Motor neuron (in vitro differentiated cells): ENCODE measurements at regions not wholly inside any gene's neighbourhood (a gene's known extent, or its start where the extent isn't known, plus 50 kb on each side); places are given as distances from the start of the nearest gene placed in this dataset.

ENCODE experiments used
- ATAC-seq, 8 experiments: fragments of 200-7000 bp; cut with Tn5 transposase; replicated peaks in 6 of 8; 2 replicates each; pipeline ENCODE4 v1.8.0; 2021; ENCODE audit warnings: mild to moderate bottlenecking in 8 of 8, moderate library complexity in 8 of 8
- H3K27ac ChIP-seq, 2 donors: fragments of 250-450 bp; sonication (Bioruptor Pico); 2 replicates each; pipeline ENCODE4 v1.9.0; 2021; ENCODE audit warnings: antibody characterized with exemption in 2 of 2, mild to moderate bottlenecking in 2 of 2, moderate library complexity in 1 of 2
- H3K4me1 ChIP-seq, 2 donors: fragments of 250-450 bp; sonication (Bioruptor Pico); replicated peaks in 1 of 2; 2 replicates each; pipeline ENCODE4 v1.6.1; 2021; ENCODE audit warnings: antibody characterized with exemption in 2 of 2, mild to moderate bottlenecking in 2 of 2, moderate library complexity in 1 of 2
- H3K4me3 ChIP-seq, 5 donors: fragments of 250-450 bp; sonication (Bioruptor Pico); 2 replicates each; pipeline ENCODE4 v1.9.0; 2021; ENCODE audit warnings: antibody characterized with exemption in 5 of 5, mild to moderate bottlenecking in 5 of 5, moderate library complexity in 4 of 5
- WGBS, 10 experiments: fragments of 450-650 bp; shearing (Covaris generic); methylation state at CpG; one replicate each; pipeline ENCODE4 v1.0.0; 2022; 5-methylcytosine and 5-hydroxymethylcytosine counted together
- in situ Hi-C, 9 experiments: fragments of 400-800 bp; cut with MboI; loops; one replicate each; pipeline ENCODE4 v1.15.0; 2021; ENCODE audit warnings: low sequenced_read_pairs in 9 of 9, low pct_unique_long_range_greater_than_20kb in 2 of 9; ENCODE audit not compliant: unreplicated experiment in 9 of 9

DNA sequence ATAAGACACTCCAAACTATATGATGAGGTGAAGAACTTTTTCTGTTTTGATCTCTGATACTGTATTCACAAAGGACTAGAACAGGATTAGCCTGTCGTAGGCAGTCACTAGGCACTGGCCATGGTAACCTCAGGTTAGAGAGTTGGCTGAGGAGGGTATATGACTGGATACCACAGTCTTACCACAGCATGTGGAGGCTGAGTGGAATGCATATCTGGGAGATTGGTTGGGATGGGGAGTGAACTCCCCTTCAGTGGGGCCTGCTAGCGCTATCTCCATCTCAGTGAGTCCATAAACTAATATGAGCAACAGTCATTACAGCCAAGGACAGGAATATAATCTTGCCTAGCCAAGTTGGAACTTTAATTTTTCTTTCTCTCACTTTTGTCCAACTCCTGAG lies 339.1 kb downstream of the SPATA31D1 start:
- H3K4me1 ChIP-seq, result peaks cover 8 to 11% of the 10 kb centered on the region in 2 donors
- H3K4me3 ChIP-seq, result no peak overlapping the region
- no peak for ATAC-seq
- 40 to 93% (median 82%) methylated on average over 1 to 2 of the region's 2 CpGs; no CpG with 5 or more reads in 4 of the 10 experiments for WGBS, 10 experiments
- in situ Hi-C loops, result no loop called here
- no peak overlapping the region for H3K27ac ChIP-seq

DNA sequence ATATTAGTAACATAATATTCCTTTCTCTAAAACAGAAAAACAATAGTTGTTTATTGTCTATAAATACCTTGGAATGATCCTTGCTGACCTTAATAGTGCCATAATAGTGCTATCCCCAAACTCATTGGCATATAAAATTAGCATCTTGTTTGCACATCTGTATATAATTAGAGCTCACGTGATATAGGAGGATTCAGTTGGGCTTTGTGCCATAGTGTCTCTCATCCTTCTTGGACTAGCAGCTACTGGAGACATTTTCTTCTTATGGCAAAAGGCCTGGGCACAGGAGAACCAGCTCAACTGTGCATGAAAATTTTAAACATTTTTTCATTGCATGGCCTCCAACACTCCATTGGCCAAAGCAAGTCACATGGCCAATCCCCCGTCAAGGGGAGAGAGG lies 342.5 kb downstream of the SPATA31D1 start:
- peak in 1 of 8 experiments; percentile 50 for ATAC-seq
- Histone ChIP-seq H3K4me3 (no peak overlapping the region), H3K4me1 (peaks cover 8 to 11% of the 10 kb centered on the region in 2 donors), H3K27ac (no peak overlapping the region)
- in situ Hi-C loops, result no loop called here
- WGBS, 10 experiments, result 50 to 100% (median 89%) methylated on average over 1 to 2 of the region's 2 CpGs; no CpG with 5 or more reads in 3 of the 10 experiments

DNA sequence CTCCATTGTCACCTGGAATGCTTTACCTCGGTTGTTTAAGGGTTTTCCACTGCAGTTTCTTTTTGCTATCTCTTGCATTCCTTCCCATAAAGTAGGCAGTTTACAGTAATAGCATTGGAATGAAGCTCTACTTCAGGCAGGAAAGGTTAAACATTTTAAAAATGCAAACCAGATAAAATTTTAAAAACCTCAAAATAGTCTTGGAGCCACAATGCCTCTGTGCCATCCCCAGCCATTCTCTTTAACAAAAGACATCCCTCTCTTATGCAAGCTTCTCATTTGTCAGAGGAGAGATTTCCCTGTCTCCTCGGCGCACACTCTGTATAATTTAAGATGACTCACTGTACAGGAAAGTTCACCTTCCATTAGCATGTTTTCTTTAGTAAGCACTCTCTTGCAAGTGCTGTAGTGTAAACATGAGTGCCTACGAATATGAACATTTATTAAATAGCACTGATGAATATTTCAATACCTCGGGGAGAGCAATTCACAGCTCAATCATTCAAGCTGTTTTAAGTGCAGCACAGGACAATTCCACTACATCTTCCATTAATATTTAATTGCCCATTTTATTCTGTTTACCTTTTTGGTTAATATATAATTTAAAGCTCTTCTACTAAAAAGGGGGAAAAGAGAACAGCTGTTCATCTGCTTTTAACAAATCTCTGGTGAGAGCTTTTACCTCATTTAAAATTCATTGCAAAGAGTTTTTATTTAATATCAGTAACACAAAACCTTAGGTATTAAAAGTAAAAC lies 343.6 kb downstream of the SPATA31D1 start:
- 0 to 60% (median 38%) methylated on average over 1 to 5 of the region's 5 CpGs for WGBS, 10 experiments

DNA sequence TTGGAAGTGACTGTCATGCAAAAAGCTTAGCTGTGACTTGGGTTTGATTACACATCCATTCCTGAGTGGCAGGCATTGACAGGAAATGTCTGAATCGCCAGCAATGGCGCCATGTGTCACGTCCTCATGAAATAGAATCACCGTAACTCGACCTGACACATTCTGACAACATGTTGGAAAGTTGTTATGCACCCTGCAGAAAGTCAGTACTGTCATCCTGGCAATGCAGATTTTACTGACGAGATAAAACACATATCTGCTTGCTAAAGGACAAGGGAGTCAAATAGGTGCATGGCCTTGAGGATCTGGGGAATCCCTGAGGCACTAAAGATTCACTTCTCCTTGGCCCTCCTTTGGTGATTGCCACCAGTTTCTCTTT lies 344.2 kb downstream of the SPATA31D1 start:
- no peak overlapping the region for H3K27ac ChIP-seq
- no peak for ATAC-seq
- 38 to 100% (median 80%) methylated on average over 1 to 6 of the region's 6 CpGs; no CpG with 5 or more reads in 4 of the 10 experiments for WGBS, 10 experiments
- in situ Hi-C loops, result no loop called here
- peaks cover 8 to 11% of the 10 kb centered on the region in 2 donors for H3K4me1 ChIP-seq
- no peak overlapping the region for H3K4me3 ChIP-seq

More for the DNA sequence above, 343.6 kb downstream of the SPATA31D1 start:
- peak; percentile 70 to 99 (median 94) for ATAC-seq
- no peak overlapping the region for H3K4me3 ChIP-seq
- no peak overlapping the region for H3K27ac ChIP-seq
- H3K4me1 ChIP-seq, result peaks cover 8 to 11% of the 10 kb centered on the region in 2 donors
- in situ Hi-C loops, result no loop called here

DNA sequence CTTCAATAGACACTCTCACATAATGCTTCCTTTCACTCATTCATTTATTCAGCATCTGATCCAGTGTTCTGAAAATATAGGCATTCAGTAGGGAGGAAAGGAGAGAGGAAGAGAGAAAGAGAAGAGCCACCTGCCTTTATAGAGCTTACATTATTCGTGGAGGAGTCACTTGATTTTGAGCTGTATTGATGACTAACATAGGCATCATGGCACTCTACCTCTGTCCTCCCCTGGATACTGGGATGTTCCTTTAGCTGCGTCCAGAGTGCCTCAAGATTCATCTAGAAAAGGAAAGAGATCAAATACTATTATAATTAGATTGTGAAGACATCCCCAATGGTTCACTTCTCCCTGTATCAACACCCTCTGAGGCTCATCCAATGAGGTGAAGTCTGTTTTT lies 345.1 kb downstream of the SPATA31D1 start:
- Histone ChIP-seq H3K4me1 (peaks cover 8 to 11% of the 10 kb centered on the region in 2 donors), H3K27ac (no peak overlapping the region), H3K4me3 (no peak overlapping the region)
- in situ Hi-C loops, result no loop called here
- no peak for ATAC-seq
- 0 to 83% (median 50%) methylated on average over 1 to 2 of the region's 2 CpGs; no CpG with 5 or more reads in 1 of the 10 experiments for WGBS, 10 experiments

DNA sequence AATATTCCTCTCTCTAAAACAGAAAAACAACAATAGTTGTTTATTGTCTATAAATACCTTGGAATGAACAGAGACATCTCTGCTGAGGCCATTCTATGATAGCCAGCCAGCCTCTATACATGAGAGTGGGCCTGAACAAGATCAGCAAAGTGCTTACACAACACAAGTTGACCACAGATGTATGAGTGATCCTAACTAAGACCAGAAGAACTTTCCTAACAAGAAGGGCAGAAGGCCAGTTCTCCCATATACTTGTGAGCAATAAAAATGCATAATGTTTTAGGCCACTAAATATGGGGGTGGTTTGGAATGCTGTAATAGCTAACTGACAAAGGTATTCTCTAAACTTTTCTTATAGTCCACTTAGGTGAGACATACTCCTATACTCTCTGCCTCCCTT lies 345.7 kb downstream of the SPATA31D1 start:
- Histone ChIP-seq H3K4me1 (peaks cover 8 to 11% of the 10 kb centered on the region in 2 donors), H3K4me3 (no peak overlapping the region), H3K27ac (no peak overlapping the region)
- in situ Hi-C loops, result no loop called here
- no peak for ATAC-seq

DNA sequence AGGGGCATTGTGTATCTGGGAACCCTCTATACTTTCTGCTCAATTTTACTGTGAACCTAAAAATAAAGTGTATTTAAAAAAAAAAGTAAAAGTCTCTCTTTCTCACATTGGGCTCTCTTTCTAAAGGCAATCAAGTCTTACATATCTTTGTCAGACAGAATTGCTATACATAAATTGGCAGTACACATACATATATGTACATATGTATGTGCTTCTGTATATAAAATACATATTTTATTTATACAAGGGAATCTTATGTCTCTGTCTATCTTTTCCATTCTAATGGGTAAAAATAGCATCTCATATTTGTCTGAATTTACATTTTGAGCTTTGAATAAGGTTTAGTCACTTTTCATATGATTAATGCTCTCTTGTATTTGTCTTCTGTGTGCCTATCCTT lies 348.8 kb downstream of the SPATA31D1 start:
- peak in 2 of 8 experiments; percentile 40 to 95 for ATAC-seq
- Histone ChIP-seq H3K4me1 (peaks cover under 1 to 3% of the 10 kb centered on the region in 2 donors), H3K27ac (no peak overlapping the region), H3K4me3 (no peak overlapping the region)
- in situ Hi-C loops, result no loop called here

DNA sequence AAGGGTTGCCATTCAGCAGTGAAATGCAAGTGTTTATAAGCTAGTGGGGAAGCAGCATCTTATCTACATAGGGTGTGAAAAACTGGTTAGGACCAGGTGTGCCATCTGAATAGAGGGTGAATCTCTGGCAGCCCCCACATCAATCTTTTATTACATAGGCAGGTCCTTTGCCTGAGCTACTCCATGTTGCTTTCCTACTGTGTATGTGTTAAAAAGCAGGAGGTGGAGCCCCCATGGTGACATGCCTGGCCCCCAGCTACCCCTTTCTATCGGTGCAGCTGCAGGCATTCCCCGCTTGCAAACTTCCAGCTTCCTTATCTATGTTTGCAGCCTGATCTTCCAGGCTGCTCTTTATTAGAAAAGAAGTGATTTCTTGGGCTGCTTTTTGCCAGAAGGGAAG lies 353.5 kb downstream of the SPATA31D1 start:
- 33 to 100% (median 67%) methylated on average over 1 to 2 of the region's 2 CpGs; no CpG with 5 or more reads in 4 of the 10 experiments for WGBS, 10 experiments
- ATAC-seq, result no peak
- Histone ChIP-seq H3K27ac (no peak overlapping the region), H3K4me3 (no peak overlapping the region), H3K4me1 (no peaks in the 10 kb centered on the region)
- in situ Hi-C loops, result no loop called here

DNA sequence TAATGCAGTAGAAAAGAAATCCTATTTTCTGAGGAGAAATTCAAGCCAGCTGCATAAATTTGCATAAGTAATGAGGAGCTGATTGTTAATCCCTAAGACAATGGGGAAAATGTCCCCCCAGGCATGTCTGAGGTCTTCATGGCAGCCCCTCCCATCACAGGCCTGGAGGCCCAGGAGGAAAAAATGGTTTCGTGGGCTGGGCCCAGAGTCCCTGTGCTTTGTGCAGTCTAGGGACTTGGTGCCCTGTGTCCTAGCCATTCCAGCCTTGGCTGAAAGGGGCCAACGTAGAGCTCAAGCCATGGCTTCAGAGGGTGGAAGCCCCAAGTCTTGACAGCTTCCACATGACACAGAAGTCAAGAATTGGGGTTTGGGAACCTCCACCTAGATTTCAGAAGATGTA lies 357.5 kb downstream of the SPATA31D1 start:
- H3K4me1 ChIP-seq, result no peaks in the 10 kb centered on the region
- no peak overlapping the region for H3K27ac ChIP-seq
- ATAC-seq, result no peak
- H3K4me3 ChIP-seq, result no peak overlapping the region
- WGBS, 10 experiments, result 0 to 100% (median 80%) methylated on average over 1 to 2 of the region's 2 CpGs; no CpG with 5 or more reads in 3 of the 10 experiments
- in situ Hi-C loops, result no loop called here

DNA sequence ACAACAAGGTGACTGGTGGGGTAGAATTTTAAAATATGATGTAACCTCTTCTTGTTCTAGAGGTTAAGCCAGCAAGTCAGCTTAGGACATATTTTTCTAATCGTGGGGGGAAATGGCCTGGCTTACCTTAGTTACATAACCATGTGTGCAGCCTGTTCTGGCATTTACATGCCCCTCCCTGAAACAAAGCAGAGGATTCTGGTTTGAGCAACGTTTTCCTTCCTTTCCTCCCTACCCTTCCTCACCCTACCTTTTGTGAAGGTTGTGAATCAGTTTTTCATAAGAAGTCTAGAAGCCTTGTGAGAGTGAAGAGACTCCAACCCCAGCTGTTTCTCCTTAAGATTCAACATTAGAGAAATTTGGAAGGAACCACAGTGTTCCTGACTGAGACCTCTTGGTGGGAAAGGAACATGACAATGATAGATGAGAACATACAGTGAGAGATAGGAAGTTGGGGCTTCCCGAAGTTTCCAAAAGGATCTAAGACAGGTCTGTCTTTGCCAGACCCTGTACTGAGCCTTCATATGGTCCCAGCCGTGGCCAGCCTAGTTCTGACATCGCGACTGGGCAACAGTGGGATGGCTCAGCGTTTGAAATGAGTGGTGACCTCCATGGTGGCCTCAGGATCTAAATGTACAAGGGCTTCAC lies 365.2 kb downstream of the SPATA31D1 start:
- WGBS, 10 experiments, result 0 to 87% (median 58%) methylated on average over 1 to 5 of the region's 7 CpGs; no CpG with 5 or more reads in 2 of the 10 experiments
- Histone ChIP-seq H3K27ac (no peak overlapping the region), H3K4me3 (no peak overlapping the region), H3K4me1 (no peaks in the 10 kb centered on the region)
- in situ Hi-C loops, result no loop called here
- no peak for ATAC-seq

DNA sequence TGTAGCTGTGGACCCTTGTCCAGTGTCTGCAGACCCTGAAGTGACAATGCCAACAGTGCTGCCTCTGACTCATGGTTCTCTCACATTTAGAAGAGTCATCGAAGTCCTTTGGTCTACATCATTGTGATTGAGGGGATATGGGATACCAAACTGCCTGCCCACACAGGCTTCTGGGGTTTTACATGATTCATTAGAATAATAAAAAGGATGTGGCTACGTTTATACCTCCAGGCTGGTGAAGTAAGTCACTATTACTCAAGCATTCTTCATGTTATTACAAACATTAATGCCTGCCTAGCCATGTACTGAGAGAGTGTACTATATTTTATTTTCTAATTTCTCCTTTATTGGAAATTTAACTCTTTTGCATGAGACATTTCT lies 365.7 kb downstream of the SPATA31D1 start:
- Histone ChIP-seq H3K4me3 (no peak overlapping the region), H3K27ac (no peak overlapping the region), H3K4me1 (no peaks in the 10 kb centered on the region)
- in situ Hi-C loops, result no loop called here
- peak in 1 of 8 experiments; percentile 34 for ATAC-seq
- 0 to 78% (median 45%) methylated on average over 1 to 2 of the region's 2 CpGs; no CpG with 5 or more reads in 1 of the 10 experiments for WGBS, 10 experiments

DNA sequence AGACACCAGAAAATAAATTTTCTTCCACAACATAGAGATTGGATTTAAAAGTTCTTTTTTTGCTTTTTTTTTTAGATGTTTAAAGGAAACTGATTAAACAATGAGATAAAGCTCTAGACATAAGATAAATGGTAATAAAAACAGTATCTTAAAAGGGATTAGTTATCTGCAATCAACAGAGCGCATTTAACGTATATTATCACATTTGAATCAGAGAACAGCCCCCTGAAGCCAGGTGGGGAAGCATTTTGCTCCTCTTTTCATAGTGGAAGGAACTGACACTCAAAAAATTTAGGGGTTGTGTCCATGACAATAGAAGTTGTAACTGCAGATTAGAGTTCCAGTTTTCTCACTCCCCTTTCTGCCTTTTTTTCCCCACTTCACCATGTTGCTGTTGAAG lies 367.6 kb downstream of the SPATA31D1 start:
- Histone ChIP-seq H3K4me1 (no peaks in the 10 kb centered on the region), H3K4me3 (no peak overlapping the region), H3K27ac (no peak overlapping the region)
- 69 to 95% (median 89%) methylated on average over 2 of the region's 2 CpGs; no CpG with 5 or more reads in 2 of the 10 experiments for WGBS, 10 experiments
- ATAC-seq, result no peak
- in situ Hi-C loops, result no loop called here

DNA sequence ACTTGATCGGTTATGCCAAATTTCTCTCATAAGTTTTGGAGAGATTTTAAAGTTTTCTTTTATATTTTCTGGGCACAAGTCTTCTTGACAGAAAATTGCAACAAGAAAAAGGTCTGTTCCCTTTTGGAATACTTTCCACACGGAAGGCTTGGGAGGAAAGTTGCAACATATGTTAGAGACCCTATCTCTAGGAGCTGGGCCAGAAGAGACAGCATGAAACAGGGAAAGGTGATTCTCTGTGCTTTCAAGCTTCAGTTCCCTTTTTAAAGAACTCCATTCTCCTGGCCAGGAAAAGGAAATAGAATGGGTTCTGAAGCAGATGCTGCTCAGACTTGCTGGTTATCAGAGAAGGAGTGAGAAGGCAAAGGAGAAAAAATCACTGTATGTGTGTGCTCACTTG lies 368.3 kb downstream of the SPATA31D1 start:
- WGBS, 10 experiments, result 11 to 100% (median 85%) methylated on average over 1 to 2 of the region's 2 CpGs; no CpG with 5 or more reads in 1 of the 10 experiments
- no peaks in the 10 kb centered on the region for H3K4me1 ChIP-seq
- no peak overlapping the region for H3K4me3 ChIP-seq
- no peak for ATAC-seq
- in situ Hi-C loops, result no loop called here
- no peak overlapping the region for H3K27ac ChIP-seq
